Lower leg skin (tissue), 3 donors: ENCODE measurements at regions not wholly inside any gene's neighbourhood (a gene's known extent, or its start where the extent isn't known, plus 50 kb on each side); places are given as distances from the start of the nearest gene placed in this dataset.

ENCODE experiments used
- CTCF ChIP-seq, 3 donors: fragments of 450-650 bp; IDR thresholded peaks; one replicate each; pipeline ENCODE4 v1.5.1; 2016; ENCODE audit warnings: antibody characterized with exemption in 3 of 3, mild to moderate bottlenecking in 3 of 3, moderate library complexity in 2 of 3
- POLR2A ChIP-seq, 2 donors: fragments of 450-650 bp; IDR thresholded peaks; one replicate each; pipeline ENCODE4 v1.6.1; 2016 to 2017; ENCODE audit warnings: antibody characterized with exemption in 2 of 2, mild to moderate bottlenecking in 1 of 2, moderate library complexity in 1 of 2

- TF ChIP-seq CTCF (IDR thresholded peaks at IDR 0.05), result no peak
- TF ChIP-seq POLR2A (IDR thresholded peaks at IDR 0.05), result no peak
Measured at GRCh38 chr6:131378874-131379273, 194.2 kb upstream of the ARG1 start.
